ENCODE measurements at regions not wholly inside any gene's neighbourhood (a gene's known extent, or its start where the extent isn't known, plus 50 kb on each side); places are given as distances from the start of the nearest gene placed in this dataset.

DNA sequence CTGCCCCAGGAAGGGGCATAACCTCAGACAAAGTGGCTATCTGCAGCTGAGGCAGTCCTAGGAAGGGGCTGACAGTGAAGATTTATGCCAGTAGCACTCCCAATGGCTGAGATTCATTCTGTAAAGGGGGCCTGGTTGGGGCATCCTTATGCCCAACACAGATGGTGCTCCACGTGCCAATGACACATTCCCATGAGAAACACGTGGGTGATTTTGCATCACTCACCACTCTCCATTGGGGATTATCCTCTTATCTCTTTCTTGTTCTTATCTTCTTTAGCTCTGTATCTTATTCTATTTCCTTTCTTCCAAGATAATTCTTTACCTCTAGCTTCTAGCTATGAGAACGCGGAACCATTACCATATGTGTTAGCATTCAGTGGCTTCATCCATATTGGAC, 194.0 kb upstream of the TUT7 start:
- TF ChIP-seq, protein P1, sequence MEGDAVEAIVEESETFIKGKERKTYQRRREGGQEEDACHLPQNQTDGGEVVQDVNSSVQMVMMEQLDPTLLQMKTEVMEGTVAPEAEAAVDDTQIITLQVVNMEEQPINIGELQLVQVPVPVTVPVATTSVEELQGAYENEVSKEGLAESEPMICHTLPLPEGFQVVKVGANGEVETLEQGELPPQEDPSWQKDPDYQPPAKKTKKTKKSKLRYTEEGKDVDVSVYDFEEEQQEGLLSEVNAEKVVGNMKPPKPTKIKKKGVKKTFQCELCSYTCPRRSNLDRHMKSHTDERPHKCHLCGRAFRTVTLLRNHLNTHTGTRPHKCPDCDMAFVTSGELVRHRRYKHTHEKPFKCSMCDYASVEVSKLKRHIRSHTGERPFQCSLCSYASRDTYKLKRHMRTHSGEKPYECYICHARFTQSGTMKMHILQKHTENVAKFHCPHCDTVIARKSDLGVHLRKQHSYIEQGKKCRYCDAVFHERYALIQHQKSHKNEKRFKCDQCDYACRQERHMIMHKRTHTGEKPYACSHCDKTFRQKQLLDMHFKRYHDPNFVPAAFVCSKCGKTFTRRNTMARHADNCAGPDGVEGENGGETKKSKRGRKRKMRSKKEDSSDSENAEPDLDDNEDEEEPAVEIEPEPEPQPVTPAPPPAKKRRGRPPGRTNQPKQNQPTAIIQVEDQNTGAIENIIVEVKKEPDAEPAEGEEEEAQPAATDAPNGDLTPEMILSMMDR (IDR thresholded peaks at IDR 0.05; ENCODE audit: control extremely low read depth, extremely low read depth, low read depth, missing control alignments) = no peak
- POLR2A ChIA-PET = no interaction called here
- DNase-seq (ENCODE audit: extremely low spot score) = no peak
- CTCF ChIA-PET = no interaction called here

DNA sequence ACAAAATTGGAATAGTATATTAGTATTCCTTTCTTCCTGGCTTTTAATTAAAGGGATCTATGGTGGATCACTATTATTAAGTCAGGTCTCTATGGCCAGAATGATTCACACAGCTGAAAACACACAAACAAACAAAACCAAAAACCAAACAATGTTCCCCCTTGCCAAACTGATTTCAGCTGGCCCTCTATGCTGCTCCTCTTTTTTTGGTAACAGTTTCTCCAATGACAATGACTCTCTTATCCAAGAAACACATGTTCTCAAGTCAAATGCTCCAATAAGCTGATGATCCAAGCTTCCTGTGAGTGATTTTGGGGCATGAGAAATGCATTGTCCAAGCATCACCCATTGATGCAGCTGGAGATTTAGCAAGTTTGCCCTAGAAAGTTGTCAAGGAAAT, 193.4 kb upstream of the TUT7 start:
- POLR2A ChIA-PET = no interaction called here
- TF ChIP-seq, protein P1 (IDR thresholded peaks at IDR 0.05; ENCODE audit: control extremely low read depth, extremely low read depth, low read depth, missing control alignments) = no peak
- CTCF ChIA-PET = no interaction called here
- DNase-seq (ENCODE audit: extremely low spot score) = no peak

DNA sequence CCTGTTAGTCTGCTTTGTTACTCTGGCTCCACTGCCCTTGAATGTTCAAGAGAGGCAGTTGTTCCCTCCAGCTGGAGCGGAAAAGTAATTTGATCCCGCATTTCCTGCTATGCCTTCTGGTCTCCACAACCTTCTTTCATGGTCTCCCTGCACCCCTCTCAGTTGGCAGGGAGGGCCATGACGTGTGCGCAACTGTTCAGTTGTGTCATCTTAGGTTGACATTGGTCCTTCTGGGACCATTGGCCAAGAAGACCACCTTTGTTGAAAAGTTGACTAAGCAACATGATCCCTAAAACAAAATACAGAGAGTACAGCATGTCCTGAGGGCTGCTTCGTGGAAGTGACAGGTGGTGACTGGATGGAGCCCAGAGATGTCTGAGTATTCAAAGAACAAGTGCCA, 192.5 kb upstream of the TUT7 start:
- CTCF ChIA-PET = no interaction called here
- TF ChIP-seq, protein P1 (IDR thresholded peaks at IDR 0.05; ENCODE audit: control extremely low read depth, extremely low read depth, low read depth, missing control alignments) = no peak
- POLR2A ChIA-PET = no interaction called here
- no peak for DNase-seq (ENCODE audit: extremely low spot score)

DNA sequence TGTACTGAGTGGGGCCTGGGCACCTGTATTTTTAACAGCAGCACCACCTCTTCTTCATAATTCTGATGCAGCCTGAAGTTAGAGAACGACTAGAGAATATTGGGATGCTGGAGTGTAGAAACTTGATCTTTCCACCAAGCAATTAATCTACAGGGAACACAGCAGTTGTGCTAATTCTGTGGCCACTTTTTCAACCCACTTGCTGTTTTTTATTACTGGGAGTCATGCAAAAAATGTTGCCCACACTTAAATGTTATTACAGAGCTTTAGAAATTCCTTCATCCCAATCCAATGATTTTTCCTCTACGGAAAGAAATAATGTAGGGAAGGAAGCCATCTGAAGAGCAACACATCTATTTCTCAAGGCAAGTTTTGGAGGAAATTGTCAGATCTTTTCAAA, 190.9 kb upstream of the TUT7 start:
- ChIA-PET CTCF (no interaction called here), POLR2A (no interaction called here)
- TF ChIP-seq, protein P1 (IDR thresholded peaks at IDR 0.05; ENCODE audit: control extremely low read depth, extremely low read depth, low read depth, missing control alignments) = no peak
- no peak for DNase-seq (ENCODE audit: extremely low spot score)

DNA sequence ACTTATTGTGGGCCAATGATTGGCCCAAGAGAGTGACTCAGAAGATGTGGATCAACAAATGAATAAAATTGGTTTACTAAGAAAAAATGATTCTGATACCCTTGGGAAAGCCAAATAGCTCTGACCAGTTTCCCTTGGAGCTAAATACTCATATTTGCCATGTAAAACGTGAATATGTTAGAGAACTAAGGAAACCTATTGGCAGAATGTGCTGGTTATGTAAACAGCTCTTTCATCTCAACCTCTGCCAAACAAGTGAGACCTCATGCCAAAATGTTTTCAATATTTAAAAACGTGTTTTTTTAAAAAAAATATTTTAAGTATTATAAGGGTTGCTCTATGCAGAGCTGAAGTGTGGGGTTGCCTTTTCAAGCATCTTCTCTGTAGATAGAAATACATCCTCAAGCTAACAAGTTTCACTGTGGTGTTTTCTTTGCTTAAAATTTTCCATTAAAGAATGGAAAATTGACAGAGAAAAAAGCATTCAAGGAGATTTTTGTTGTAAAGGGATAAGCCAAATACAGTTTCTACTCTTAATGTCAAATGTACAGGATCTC, 186.9 kb upstream of the TUT7 start:
- ChIA-PET POLR2A (no interaction called here), CTCF (no interaction called here)
- TF ChIP-seq, protein P1 (IDR thresholded peaks at IDR 0.05; ENCODE audit: control extremely low read depth, extremely low read depth, low read depth, missing control alignments) = no peak
- no peak for DNase-seq (ENCODE audit: extremely low spot score)

DNA sequence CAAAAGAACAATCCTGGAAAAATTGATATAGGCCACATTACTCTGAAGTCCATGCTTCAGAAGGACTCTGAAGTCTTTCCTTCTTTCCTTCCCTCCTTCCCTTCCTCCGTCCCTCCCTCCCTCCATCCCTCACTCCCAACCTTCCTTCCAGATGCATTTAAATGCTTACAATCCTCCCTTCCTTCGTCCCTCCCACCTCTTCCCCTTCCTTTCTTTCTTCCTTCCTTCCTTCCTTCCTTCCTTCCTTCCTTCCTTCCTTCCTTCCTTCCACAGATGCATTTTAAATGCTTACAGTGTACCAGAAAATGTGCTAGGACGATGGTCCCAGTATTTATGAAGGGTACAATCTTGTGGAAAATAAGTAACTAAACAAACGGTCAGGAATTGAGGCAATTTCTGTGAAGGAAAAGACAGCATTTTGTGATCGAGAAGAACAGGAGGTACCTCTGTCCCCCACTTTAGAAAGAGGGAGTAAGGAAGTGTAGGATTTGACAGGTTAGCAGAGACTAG, 181.3 kb upstream of the TUT7 start:
- DNase-seq (ENCODE audit: extremely low spot score) = no peak
- TF ChIP-seq, protein P1 (IDR thresholded peaks at IDR 0.05; ENCODE audit: control extremely low read depth, extremely low read depth, low read depth, missing control alignments) = no peak
- CTCF ChIA-PET = no interaction called here
- POLR2A ChIA-PET = no interaction called here

All from GM10248 (cell line).